Ascending aorta (tissue), 2 donors: ENCODE measurements at regions not wholly inside any gene's neighbourhood (a gene's known extent, or its start where the extent isn't known, plus 50 kb on each side); places are given as distances from the start of the nearest gene placed in this dataset.
"Not testable (repeated sequence)": the region's sequence is repeated elsewhere in the genome, so short reads cannot be mapped to it uniquely, and the experiment has no call there.

Experiments used
- DNase-seq, 2 donors: peaks; one replicate each; pipeline ENCODE4 v3.0.0-alpha.2; 2019; ENCODE audit warnings: low spot score in 2 of 2
- H3K27ac ChIP-seq, 2 donors: fragments of 200-600 bp; sonication (generic); one replicate each; pipeline ENCODE4 v1.5.1; 2016 to 2017; ENCODE audit warnings: mild to moderate bottlenecking in 1 of 2
- H3K27me3 ChIP-seq: fragments of 200-600 bp; sonication (generic); one replicate; pipeline ENCODE4 v1.5.1; 2017
- H3K36me3 ChIP-seq, 2 donors: fragments of 200-600 bp; sonication (generic); one replicate each; pipeline ENCODE4 v1.5.1; 2016
- H3K4me1 ChIP-seq, 2 donors: fragments of 200-600 bp; sonication (generic); one replicate each; pipeline ENCODE4 v1.5.1; 2016 to 2017; ENCODE audit warnings: mild to moderate bottlenecking in 1 of 2
- H3K4me3 ChIP-seq, 2 donors: fragments of 200-600 bp; sonication (generic); one replicate each; pipeline ENCODE4 v1.5.1; 2016 to 2017; ENCODE audit warnings: mild to moderate bottlenecking in 1 of 2
- H3K9me3 ChIP-seq, 2 donors: fragments of 200-600 bp; sonication (generic); one replicate each; pipeline ENCODE4 v1.5.1; 2016
- CTCF ChIP-seq, 3 experiments: fragments of 200-600 bp in 2 of 3; fragments of 450-650 bp in 1 of 3; sonication (generic) in 2 of 3; IDR thresholded peaks; one replicate each; pipeline ENCODE4 v1.5.1; 2016 to 2019; ENCODE audit warnings: antibody characterized with exemption in 3 of 3, mild to moderate bottlenecking in 1 of 3, moderate library complexity in 1 of 3
- intact Hi-C: fragments of 100-400 bp; cut with DNase I; formaldehyde crosslinking; loops from one replicate; pipeline ENCODE4 v1.15.1; 2023

GRCh38 chr1:190011585-190011984 is 466.1 kb downstream of the BRINP3 start:
- Histone ChIP-seq H3K36me3 (no peaks in the 10 kb centered on the region), H3K9me3 (no peaks in the 10 kb centered on the region), H3K4me3 (no peak overlapping the region), H3K4me1 (no peaks in the 10 kb centered on the region), H3K27ac (no peak overlapping the region), H3K27me3 (no peaks in the 10 kb centered on the region)
- no peak for TF ChIP-seq CTCF (IDR thresholded peaks at IDR 0.05)
- intact Hi-C loops: no loop called here
- no peak for DNase-seq

DNA sequence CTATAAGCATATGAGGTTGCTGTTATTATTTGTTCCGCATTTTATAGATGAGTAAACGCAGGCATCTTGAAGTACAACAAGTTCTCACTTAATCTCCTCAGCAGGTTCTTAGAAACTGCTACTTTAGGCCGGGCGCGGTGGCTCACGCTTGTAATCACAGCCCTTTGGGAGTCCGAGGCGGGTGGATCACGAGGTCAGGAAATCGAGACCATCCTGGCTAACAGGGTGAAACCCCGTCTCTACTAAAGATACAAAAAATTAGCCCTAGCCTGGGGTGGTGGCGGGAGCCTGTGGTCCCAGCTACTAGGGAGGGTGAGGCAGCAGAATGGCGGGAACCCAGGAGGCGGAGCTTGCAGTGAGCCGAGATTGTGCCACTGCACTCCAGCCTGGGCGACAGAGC is 458.5 kb downstream of the BRINP3 start:
- DNase-seq, H3K4me1 ChIP-seq, intact Hi-C loops, H3K4me3 ChIP-seq, H3K27me3 ChIP-seq, H3K27ac ChIP-seq, H3K9me3 ChIP-seq, H3K36me3 ChIP-seq: not testable (repeated sequence)

DNA sequence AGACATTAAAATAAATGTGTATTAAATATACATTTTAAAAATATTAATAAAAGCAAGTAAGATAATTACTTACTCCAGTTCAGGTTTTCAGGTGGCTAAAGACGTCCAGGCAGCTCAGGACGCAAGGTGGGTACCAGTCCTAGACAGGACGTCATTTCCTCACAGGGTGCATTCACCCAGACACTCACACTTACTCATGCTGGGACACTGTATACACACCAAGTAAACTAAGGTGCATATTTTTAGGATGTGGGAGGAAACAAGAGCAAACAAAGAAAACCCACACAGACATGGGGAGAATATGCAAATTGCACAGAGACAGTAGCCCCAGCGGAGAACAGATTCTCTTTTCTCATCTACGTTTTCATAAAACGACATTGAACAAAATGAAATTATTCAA is 457.9 kb downstream of the BRINP3 start:
- no peaks in the 10 kb centered on the region for H3K27me3 ChIP-seq
- no peak overlapping the region for H3K27ac ChIP-seq
- H3K9me3 ChIP-seq: no peaks in the 10 kb centered on the region
- TF ChIP-seq CTCF (IDR thresholded peaks at IDR 0.05): no peak
- DNase-seq: no peak
- no peaks in the 10 kb centered on the region for H3K4me1 ChIP-seq
- H3K4me3 ChIP-seq: no peak overlapping the region
- intact Hi-C loops: no loop called here
- no peaks in the 10 kb centered on the region for H3K36me3 ChIP-seq

DNA sequence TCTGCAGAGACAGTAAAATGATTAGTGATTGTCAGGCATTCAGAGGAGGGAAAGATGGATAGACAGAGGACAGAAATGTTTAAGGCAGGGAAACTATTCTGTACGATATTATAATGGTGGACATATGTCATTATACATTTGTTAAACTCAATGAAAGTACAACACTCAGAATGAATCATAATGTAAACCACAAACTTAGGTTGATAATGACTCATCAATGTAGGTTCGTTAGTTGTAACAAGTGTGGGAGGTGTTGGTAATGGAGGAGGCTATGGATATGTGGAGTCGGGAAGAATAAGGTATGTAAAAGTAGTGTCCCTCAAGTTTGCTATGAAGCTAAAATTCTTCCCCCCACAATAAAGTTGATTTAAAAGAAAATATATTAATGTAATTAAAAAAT is 455.0 kb downstream of the BRINP3 start:
- no peak for DNase-seq
- no peaks in the 10 kb centered on the region for H3K4me1 ChIP-seq
- H3K36me3 ChIP-seq: no peaks in the 10 kb centered on the region
- no peak overlapping the region for H3K27ac ChIP-seq
- TF ChIP-seq CTCF (IDR thresholded peaks at IDR 0.05): no peak
- intact Hi-C loops: no loop called here
- H3K9me3 ChIP-seq: peaks cover 0 to 5% of the 10 kb centered on the region in 2 donors
- no peaks in the 10 kb centered on the region for H3K27me3 ChIP-seq
- no peak overlapping the region for H3K4me3 ChIP-seq

GRCh38 chr1:190029441-190029840 is 448.2 kb downstream of the BRINP3 start:
- Histone ChIP-seq H3K36me3 (no peaks in the 10 kb centered on the region), H3K27ac (no peak overlapping the region), H3K9me3 (peaks cover 0 to 5% of the 10 kb centered on the region in 2 donors), H3K27me3 (no peaks in the 10 kb centered on the region), H3K4me3 (no peak overlapping the region), H3K4me1 (no peaks in the 10 kb centered on the region)
- DNase-seq: no peak
- no peak for TF ChIP-seq CTCF (IDR thresholded peaks at IDR 0.05)
- intact Hi-C loops: no loop called here

- no peaks in the 10 kb centered on the region for H3K36me3 ChIP-seq
- intact Hi-C loops: no loop called here
- H3K4me1 ChIP-seq: no peaks in the 10 kb centered on the region
- no peak overlapping the region for H3K4me3 ChIP-seq
- no peak overlapping the region for H3K27ac ChIP-seq
- H3K27me3 ChIP-seq: no peaks in the 10 kb centered on the region
- no peak for DNase-seq
- no peaks in the 10 kb centered on the region for H3K9me3 ChIP-seq
- no peak for TF ChIP-seq CTCF (IDR thresholded peaks at IDR 0.05)
Observed at GRCh38 chr1:190043655-190044054, 434.0 kb downstream of the BRINP3 start.
